ENCODE measurements at regions not wholly inside any gene's neighbourhood (a gene's known extent, or its start where the extent isn't known, plus 50 kb on each side); places are given as distances from the start of the nearest gene placed in this dataset.

- TF ChIP-seq PLSCR1 (CRISPR knock-in tag; IDR thresholded peaks at IDR 0.05; ENCODE audit: borderline replicate concordance) (no peak), ZBTB21 (CRISPR knock-in tag; IDR thresholded peaks at IDR 0.05) (no peak; the same call in 1 of the 2 replicates), ZBTB34 (CRISPR knock-in tag; IDR thresholded peaks at IDR 0.05) (0 out of 2 replicates have a peak, but pooled peaks have one; percentile 61), JUN (CRISPR knock-in tag; IDR thresholded peaks at IDR 0.05) (no peak), ZFP41 (CRISPR knock-in tag; IDR thresholded peaks at IDR 0.05; ENCODE audit: borderline replicate concordance) (no peak), DR1 (CRISPR knock-in tag; IDR thresholded peaks at IDR 0.05) (no peak), HDAC6 (IDR thresholded peaks at IDR 0.05; ENCODE audit: low read depth, low read length) (no peak), ZBTB14 (CRISPR knock-in tag; IDR thresholded peaks at IDR 0.05) (no peak), POLR2G (IDR thresholded peaks at IDR 0.05; ENCODE audit: low read depth, low read length) (peak; percentile 82), FOXA1 (IDR thresholded peaks at IDR 0.05) (no peak), FOXA1 (CRISPR knock-in tag; IDR thresholded peaks at IDR 0.05) (no peak), LCORL (IDR thresholded peaks at IDR 0.05) (no peak), LCORL (CRISPR knock-in tag; IDR thresholded peaks at IDR 0.05) (no peak), MAF1 (CRISPR knock-in tag; IDR thresholded peaks at IDR 0.05; ENCODE audit: borderline replicate concordance) (no peak), RBM22 (optimal IDR thresholded peaks at IDR 0.05; ENCODE audit: low read length) (no peak), FIP1L1 (IDR thresholded peaks at IDR 0.05; ENCODE audit: borderline replicate concordance, insufficient read depth, low read depth, low read length) (no peak), HINFP (CRISPR knock-in tag; IDR thresholded peaks at IDR 0.05; ENCODE audit: low read depth) (no peak), ZNF574 (CRISPR knock-in tag; IDR thresholded peaks at IDR 0.05) (no peak), BHLHE40 (IDR thresholded peaks at IDR 0.05; ENCODE audit: low read length) (no peak), HDAC2 (CRISPR knock-in tag; IDR thresholded peaks at IDR 0.05) (no peak)
These were observed 148.6 kb downstream of the PPIAL4G start (continued) for GRCh38 chr1:148334339-148335130.
